CD4-positive, alpha-beta T cell (primary cell): ENCODE measurements at regions not wholly inside any gene's neighbourhood (a gene's known extent, or its start where the extent isn't known, plus 50 kb on each side); places are given as distances from the start of the nearest gene placed in this dataset.

ENCODE experiments used
- ATAC-seq: fragments of 200-7000 bp; cut with Tn5 transposase; one replicate; pipeline ENCODE4 v1.10.0; 2022; ENCODE audit warnings: mild to moderate bottlenecking; ENCODE audit not compliant: poor library complexity
- CTCF ChIA-PET: fragments of 350-600 bp; sonication (Branson Sonifier 250); formaldehyde crosslinking; loops from one replicate; lab custom pipeline; 2021; ENCODE audit warnings: antibody characterized with exemption, inconsistent platforms; lab: Charles Lee
- POLR2A ChIA-PET: fragments of 350-600 bp; sonication (Branson Sonifier 250); formaldehyde crosslinking; loops from one replicate; lab custom pipeline; 2021; ENCODE audit warnings: antibody characterized with exemption, inconsistent platforms; lab: Charles Lee
- DNase-seq, 14 experiments: peaks; one replicate each; pipeline ENCODE4 v3.0.0-alpha.2; 2013 to 2020; ENCODE audit warnings: mixed read lengths in 2 of 14
- H3K27ac ChIP-seq, 2 donors: one replicate each; pipeline versions ENCODE4 v1.5.1 to v1.7.0; 2013; ENCODE audit warnings: low read length in 2 of 2, low read depth in 1 of 2, mild to moderate bottlenecking in 1 of 2
- H3K27me3 ChIP-seq, 2 experiments: 1 replicate in 1 of 2; 2 replicates in 1 of 2; pipeline versions ENCODE4 v1.6.1 to v1.7.0; 2013; ENCODE audit warnings: low read length in 2 of 2, control low read depth in 1 of 2, mild to moderate bottlenecking in 1 of 2, moderate library complexity in 1 of 2; ENCODE audit not compliant: insufficient read depth in 2 of 2, control insufficient read depth in 1 of 2
- H3K36me3 ChIP-seq: one replicate; pipeline ENCODE4 v1.6.1; 2013; ENCODE audit warnings: low read length, control low read depth; ENCODE audit not compliant: insufficient read depth
- H3K4me1 ChIP-seq: one replicate; pipeline ENCODE4 v1.6.1; 2013; ENCODE audit warnings: low read length, control low read depth; ENCODE audit not compliant: insufficient read depth
- H3K4me3 ChIP-seq: one replicate; pipeline ENCODE4 v1.5.1; 2013; ENCODE audit warnings: mild to moderate bottlenecking, low read length, moderate library complexity
- H3K9me3 ChIP-seq, 2 experiments: 1 replicate in 1 of 2; 2 replicates in 1 of 2; pipeline versions ENCODE4 v1.6.1 to v1.7.0; 2013; ENCODE audit warnings: low read length in 2 of 2, mild to moderate bottlenecking in 2 of 2, control low read depth in 1 of 2, moderate library complexity in 1 of 2; ENCODE audit not compliant: control insufficient read depth in 1 of 2, insufficient read depth in 1 of 2
- H3K27ac Mint-ChIP-seq: one replicate; pipeline ENCODE4 v1.8.0; 2020; ENCODE audit warnings: mixed read lengths
- H3K27me3 Mint-ChIP-seq: one replicate; pipeline ENCODE4 v1.8.0; 2021; ENCODE audit warnings: mixed read lengths
- H3K36me3 Mint-ChIP-seq: one replicate; pipeline ENCODE4 v1.8.0; 2021; ENCODE audit warnings: low read depth, mixed read lengths
- H3K4me1 Mint-ChIP-seq: one replicate; pipeline ENCODE4 v1.8.0; 2021; ENCODE audit warnings: low read depth, mixed read lengths
- H3K4me3 Mint-ChIP-seq: one replicate; pipeline ENCODE4 v1.8.0; 2020; ENCODE audit warnings: mild to moderate bottlenecking, mixed read lengths
- H3K9me3 Mint-ChIP-seq: one replicate; pipeline ENCODE4 v1.8.0; 2020; ENCODE audit warnings: mixed read lengths
- CTCF ChIP-seq: fragments of 200-600 bp; IDR thresholded peaks from one replicate; pipeline ENCODE4 v1.8.0; 2022; ENCODE audit warnings: antibody characterized with exemption, mild to moderate bottlenecking
- intact Hi-C, 2 experiments: fragments of 100-400 bp; cut with DNase I in 1 of 2; cut with micrococcal nuclease in 1 of 2; formaldehyde crosslinking; loops; one replicate each; pipeline versions ENCODE4 v1.15.1 to v1.9.0; 2023 to 2025; cut with DNase I, micrococcal nuclease

GRCh38 chr12:67590149-67590790 is 58.3 kb upstream of the DYRK2 start:
- no peaks in the 10 kb centered on the region for H3K36me3 ChIP-seq
- ChIA-PET POLR2A (interaction anchor here (0.9 to 5.5 kb wide), 13 partner anchors 10 to 142 kb away, joined by 3 to 65 read pairs (median 7); partner anchors contain the start of gene DYRK2), CTCF (interaction anchor here (0.6 to 2.2 kb wide), 4 partner anchors 15 to 60 kb away, joined by 4 to 7 read pairs (median 6); no protein-coding TSS in a partner anchor)
- no peaks in the 10 kb centered on the region for H3K9me3 ChIP-seq
- H3K27me3 ChIP-seq = no peaks in the 10 kb centered on the region
- TF ChIP-seq CTCF = no peak
- Mint-ChIP-seq H3K4me1 (peaks cover 76% of the 10 kb centered on the region), H3K36me3 (no peaks in the 10 kb centered on the region), H3K4me3 (peak overlapping the region; percentile 64), H3K27me3 (no peaks in the 10 kb centered on the region), H3K27ac (peak overlapping the region; percentile 90), H3K9me3 (no peaks in the 10 kb centered on the region)
- DNase-seq (peak in 12 of 14 experiments; percentile 22 to 80 (median 46)), ATAC-seq (peak; percentile 90)
- no peak overlapping the region for H3K27ac ChIP-seq
- intact Hi-C loops = loop anchor here in 1 of 2 experiments (1.0 to 10.0 kb wide), 4 partner anchors 11 to 105 kb away; no protein-coding TSS in a partner anchor
- no peak overlapping the region for H3K4me3 ChIP-seq
- H3K4me1 ChIP-seq = peaks cover 40% of the 10 kb centered on the region

- intact Hi-C loops = loop anchor here in 1 of 2 experiments (10.0 kb wide), 1 partner anchor 108 kb away; no protein-coding TSS in a partner anchor
- Mint-ChIP-seq H3K4me1 (peaks cover 68% of the 10 kb centered on the region), H3K4me3 (peak overlapping the region; percentile 32), H3K27ac (peak overlapping the region; percentile 60), H3K9me3 (peaks cover 2% of the 10 kb centered on the region), H3K36me3 (no peaks in the 10 kb centered on the region), H3K27me3 (no peaks in the 10 kb centered on the region)
- CTCF ChIA-PET = interaction anchor here (0.7 to 2.2 kb wide), 2 partner anchors 11 to 13 kb away, joined by 3 to 7 read pairs; no protein-coding TSS in a partner anchor
- peak overlapping the region in 1 of 2 donors; percentile 35 for H3K27ac ChIP-seq
- no peak overlapping the region for H3K4me3 ChIP-seq
- no peak for TF ChIP-seq CTCF
- DNase-seq = peak in 4 of 14 experiments; percentile 15 to 85 (median 48)
- POLR2A ChIA-PET = interaction anchor here (0.6 to 5.5 kb wide), 7 partner anchors 11 to 79 kb away, joined by 3 to 65 read pairs (median 5); partner anchors contain the start of gene DYRK2
- H3K9me3 ChIP-seq = no peaks in the 10 kb centered on the region
- H3K4me1 ChIP-seq = peaks cover 40% of the 10 kb centered on the region
- no peak for ATAC-seq
- no peaks in the 10 kb centered on the region for H3K36me3 ChIP-seq
- no peaks in the 10 kb centered on the region for H3K27me3 ChIP-seq
Observed at GRCh38 chr12:67592228-67593011, 56.1 kb upstream of the DYRK2 start.

- H3K36me3 ChIP-seq = no peaks in the 10 kb centered on the region
- peak overlapping the region; percentile 60 for H3K27ac Mint-ChIP-seq
- no peak for DNase-seq
- no peaks in the 10 kb centered on the region for H3K27me3 ChIP-seq
- ATAC-seq = no peak
- H3K4me1 ChIP-seq = peaks cover 40% of the 10 kb centered on the region
- peak overlapping the region in 1 of 2 donors; percentile 35 for H3K27ac ChIP-seq
- H3K27me3 Mint-ChIP-seq = no peaks in the 10 kb centered on the region
- H3K4me3 ChIP-seq = no peak overlapping the region
- ChIA-PET POLR2A (interaction anchor here (0.6 to 5.5 kb wide), 6 partner anchors 13 to 79 kb away, joined by 3 to 65 read pairs (median 8); partner anchors contain the start of gene DYRK2), CTCF (interaction anchor here (0.7 kb wide), 1 partner anchor 12 kb away, joined by 3 read pairs; no protein-coding TSS in a partner anchor)
- H3K4me1 Mint-ChIP-seq = peaks cover 65% of the 10 kb centered on the region
- H3K36me3 Mint-ChIP-seq = no peaks in the 10 kb centered on the region
- TF ChIP-seq CTCF = no peak
- H3K4me3 Mint-ChIP-seq = peak overlapping the region; percentile 32
- H3K9me3 ChIP-seq = no peaks in the 10 kb centered on the region
- H3K9me3 Mint-ChIP-seq = peaks cover 3% of the 10 kb centered on the region
- intact Hi-C loops = loop anchor here in 1 of 2 experiments (10.0 kb wide), 1 partner anchor 108 kb away; no protein-coding TSS in a partner anchor
Observed at GRCh38 chr12:67593041-67593440, 55.5 kb upstream of the DYRK2 start.
